AG08395 (cell line): ENCODE measurements at regions not wholly inside any gene's neighbourhood (a gene's known extent, or its start where the extent isn't known, plus 50 kb on each side); places are given as distances from the start of the nearest gene placed in this dataset.
A peak's percentile ranks its signal among the peaks of the same experiment; 100 is the strongest.
"Not testable (repeated sequence)": the region's sequence is repeated elsewhere in the genome, so short reads cannot be mapped to it uniquely, and the experiment has no call there.

Experiments
- DNase-seq: peaks from one replicate; pipeline ENCODE4 v3.0.0; 2012; ENCODE audit warnings: mixed read lengths, low spot score

DNA sequence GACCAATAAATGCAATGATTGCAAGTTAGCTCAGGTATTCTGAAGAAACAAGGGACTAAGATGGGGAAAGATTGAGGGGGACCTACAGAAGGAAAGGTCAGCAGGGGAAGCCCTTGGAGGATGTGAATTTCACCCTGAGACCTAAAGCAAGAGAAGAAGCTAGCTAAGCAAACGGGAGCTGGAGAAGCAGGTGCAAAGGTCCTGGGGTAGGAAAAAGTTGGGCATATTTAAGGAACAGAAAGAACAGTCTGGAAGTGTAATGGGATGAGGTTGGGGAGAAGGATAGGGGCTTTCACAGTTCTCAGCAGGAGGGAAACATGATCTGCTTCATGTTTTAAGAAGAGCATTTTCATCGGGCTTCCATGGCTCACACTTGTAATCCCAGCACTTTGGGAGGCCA lies 89.7 kb upstream of the SLC45A1 start:
- DNase-seq = no peak

DNA sequence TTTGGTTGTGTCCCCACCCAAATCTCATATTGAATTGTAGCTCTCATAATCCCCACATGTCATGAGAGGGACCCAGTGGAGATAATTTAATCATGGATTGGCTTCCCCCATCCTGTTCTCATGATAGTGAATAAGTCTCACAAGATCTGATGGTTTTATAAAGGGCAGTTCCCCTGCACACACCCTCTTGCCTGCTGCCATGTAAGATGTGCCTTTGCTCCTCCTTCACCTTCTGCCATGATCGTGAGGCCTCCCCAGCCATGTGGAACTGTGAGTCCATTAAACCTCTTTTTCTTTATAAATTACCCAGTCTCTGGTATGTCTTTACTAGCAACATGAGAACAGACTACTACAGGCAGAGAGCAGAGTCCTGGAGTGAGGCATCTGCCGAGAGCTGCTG lies 90.2 kb upstream of the SLC45A1 start:
- not testable (repeated sequence) for DNase-seq

DNA sequence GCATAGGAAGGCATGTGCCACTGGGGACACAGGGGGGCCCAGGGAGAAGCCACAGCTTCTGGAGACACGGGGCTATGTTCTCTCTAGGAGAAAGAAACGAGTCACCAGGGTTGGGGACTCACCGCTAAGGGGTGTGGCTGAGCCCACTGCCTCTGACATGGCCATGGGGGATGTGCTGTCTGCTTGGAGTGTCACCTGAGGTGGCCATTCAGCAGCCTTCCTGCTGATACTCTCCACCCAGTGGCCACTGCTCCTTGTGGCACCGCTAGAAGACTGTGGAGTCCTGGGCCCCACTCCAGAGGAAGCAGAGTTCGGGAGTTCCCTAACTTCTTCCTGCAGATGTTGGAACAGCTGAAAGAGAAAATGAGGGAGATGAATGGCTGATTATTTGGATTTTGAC lies 91.2 kb upstream of the SLC45A1 start:
- DNase-seq = no peak

DNA sequence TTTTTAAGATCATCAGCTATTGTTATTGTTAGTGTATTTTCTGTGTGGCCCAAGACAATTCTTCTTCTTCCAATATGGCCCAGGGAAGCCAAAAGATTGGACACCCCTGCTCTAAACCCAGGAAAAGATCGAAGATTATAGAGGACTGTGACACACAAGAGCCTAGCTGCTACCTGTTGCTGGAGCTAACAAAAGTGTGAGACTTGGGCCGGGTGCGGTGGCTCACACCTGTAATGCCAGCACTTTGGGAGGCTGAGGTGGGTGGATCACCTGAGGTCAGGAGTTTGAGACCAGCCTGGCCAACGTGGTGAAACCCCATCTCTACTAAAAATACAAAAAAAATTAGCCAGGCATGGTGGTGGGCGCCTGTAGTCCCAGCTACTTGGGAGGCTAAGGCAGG lies 91.9 kb upstream of the SLC45A1 start:
- not testable (repeated sequence) for DNase-seq

DNA sequence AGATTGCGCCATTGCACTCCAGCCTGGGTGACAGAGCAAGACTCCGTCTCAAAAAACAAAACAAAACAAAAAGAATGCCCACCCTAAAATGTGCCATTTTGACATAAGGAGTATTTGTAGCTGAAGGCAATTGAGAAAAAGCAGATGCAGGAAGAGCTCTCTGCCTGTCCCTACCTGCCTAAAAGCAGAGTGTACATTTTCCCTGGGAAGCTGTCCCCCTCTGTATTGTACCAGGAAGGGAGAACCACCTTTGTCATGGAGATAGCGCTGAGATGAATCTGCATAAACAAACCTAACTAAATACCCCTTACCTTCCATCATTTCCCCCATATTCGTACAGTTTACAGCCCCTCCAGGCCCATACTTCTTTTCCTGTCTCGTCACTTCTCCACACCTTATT lies 94.4 kb upstream of the SLC45A1 start:
- no peak for DNase-seq

DNA sequence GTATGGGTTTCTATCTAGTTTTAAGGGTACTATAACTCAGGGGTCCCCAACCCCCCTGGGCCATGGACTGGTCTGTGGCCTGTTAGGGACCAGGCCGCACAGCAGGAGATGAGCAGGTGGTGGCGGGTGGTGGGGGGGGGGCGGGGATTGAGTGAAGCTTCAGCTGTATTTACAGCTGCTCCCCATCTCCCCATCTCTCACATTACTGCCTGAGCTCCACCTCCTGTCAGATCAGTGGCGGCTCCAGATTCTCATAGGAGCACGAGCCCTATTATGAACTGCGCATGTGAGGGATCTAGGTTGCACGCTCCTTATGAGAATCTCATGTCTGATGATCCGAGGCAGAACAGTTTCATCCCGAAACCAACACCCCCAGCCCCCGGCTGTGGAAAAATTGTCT lies 95.1 kb upstream of the SLC45A1 start:
- no peak for DNase-seq

DNA sequence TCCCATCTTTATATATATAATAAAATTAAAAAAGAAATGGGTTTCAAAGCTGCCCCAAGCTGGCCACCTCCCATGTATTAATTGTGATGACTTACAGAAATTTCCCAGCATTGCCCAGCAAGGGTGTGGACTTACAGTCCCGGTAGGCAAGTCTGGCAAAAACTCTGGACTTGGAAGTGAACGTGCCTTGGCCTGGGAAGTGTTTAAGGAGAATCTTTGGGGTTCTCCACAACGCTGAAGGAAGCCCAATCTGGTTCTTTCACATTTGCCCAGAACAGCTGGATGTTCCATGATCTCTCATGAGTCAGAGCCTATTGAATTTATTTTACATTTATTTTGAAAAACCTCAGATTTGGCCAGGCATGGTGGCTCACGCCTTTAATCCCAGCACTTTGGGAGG lies 98.4 kb upstream of the SLC45A1 start:
- DNase-seq = no peak

DNA sequence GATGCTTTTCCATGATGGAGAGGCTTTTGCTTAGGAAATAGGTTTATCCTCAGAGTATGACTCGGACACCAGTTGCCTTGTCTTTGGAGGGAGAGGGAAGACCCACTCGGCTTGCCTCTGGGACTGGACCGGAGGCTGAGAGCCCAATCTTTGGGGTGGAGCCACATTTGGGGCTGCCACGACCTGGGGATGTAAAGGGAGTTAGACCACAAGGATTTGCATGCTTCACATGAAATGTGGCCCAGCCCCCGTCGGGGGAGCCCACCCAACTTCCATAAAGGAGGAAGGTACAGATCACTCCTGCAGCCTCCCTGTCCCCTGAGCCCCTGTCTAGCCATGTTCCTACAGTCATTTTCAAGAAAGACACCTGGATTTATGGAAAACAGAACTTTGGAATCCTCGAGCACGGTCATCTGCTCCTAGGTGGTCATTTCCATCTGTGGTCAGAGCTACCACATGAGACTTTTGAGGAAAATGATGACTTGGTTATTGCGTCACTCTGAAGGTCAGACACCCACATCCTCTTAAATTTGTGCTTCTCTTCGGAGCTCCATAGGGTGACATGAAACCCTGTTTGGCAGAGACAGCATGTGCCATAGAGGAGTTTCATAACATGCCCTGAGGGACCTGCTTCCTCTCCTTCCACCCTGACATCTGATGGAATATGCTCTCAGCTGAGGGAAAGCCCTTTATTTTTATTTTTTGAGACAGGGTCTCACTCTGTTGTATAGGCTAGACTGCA lies 99.4 kb upstream of the SLC45A1 start:
- no peak for DNase-seq

DNA sequence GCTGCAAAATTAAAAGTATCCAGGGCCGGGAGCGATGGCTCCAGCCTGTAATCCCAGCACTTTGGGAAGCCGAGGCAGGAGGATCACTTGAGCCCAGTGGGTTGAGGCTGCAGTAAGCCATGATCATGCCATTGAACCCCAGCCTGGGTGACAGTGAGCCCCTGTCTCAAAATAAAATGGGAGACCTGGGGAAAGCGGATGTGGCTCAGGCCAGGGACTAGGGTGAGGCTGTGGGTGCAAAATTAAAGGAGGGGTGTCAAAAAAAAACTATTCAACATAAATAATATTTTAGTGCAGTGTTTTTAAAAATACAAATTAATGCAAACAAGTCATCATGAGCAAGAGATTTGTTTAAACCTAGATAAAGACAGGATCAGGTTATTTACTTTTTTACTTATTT lies 100.1 kb upstream of the SLC45A1 start:
- DNase-seq = no peak

DNA sequence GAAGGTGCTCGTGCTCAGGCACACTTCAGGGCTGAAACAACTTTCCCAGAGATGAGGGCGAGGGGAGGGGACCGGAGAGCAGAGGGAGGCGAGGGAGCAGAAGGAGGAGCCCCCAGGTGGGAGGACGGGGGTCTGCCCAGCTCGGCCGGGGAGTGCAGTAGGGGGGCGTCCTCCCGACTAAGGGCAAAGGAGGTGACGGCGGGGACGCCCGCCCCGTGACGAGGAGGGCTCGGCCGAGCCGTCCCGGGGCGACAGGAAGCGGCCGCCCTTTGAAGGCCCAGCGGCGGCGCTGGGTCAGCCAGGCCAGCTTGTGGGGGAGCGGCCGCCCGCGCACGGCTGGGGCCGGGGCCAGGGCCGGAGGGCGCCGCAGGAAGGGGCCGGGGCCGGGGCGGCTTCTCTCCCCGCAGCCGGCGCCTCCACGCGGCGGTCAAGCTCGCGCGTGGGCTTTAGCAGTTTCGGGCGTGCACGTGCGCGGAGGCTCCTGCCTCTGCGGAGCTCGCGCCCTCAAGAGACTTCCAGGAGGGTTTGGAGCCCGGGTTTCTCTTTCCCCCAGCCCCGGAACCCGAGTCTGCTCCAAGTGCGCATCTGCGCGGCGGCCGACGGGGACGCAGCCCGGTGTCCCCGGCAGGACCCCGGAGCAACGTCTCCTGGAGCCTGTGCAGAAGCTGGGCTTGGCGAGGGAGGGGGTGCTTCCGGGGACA lies 100.8 kb upstream of the SLC45A1 start:
- DNase-seq = no peak

DNA sequence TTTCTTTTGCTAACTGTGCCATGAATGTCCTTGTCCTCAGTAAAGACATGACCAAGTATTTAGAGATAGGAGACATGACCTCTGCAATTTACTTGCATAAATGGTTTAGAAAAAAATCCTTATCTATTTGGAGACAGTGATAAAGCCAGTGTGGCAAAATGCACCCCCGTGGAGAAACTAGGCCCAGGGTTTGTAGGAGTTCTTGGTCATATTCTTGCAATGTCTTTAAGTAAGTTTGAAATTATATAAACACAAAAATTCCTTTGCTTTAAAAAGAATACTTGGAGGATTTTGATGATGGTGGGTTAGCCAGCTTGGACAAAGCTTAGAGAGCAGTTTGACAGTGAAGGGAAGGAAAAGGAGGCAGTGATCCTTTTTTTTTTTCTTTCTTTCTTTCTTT lies 101.9 kb upstream of the SLC45A1 start:
- no peak for DNase-seq

DNA sequence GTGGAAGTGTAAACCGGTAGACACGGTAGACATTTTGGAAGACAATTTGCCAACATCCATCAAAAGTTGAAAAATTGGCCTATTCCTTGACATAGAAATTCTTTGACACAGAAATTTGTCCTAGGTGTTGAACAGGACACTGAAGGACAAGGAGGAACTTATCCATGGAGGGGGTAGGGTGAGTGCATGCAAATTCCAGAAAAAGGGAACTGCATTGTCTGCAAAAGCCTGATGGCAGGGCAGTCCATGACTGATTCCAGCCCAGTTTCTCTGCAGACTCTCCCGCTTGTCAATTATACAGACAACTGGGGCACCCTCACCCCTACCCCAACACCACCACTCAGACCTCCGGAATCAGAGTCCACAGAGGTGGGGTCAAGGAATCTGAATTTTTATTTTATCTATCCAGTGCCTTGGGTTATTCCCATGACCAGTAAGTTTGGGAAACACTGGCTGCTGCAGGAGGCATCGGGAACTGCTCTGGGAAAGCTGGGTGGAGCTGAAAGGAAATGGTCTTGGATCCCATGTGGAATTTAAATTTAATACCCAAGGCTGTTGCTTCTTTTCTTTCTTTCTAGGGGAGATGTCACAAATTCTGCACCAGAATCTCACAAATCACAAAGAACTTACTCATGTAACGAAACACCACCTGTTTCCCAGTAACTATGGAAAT lies 103.3 kb upstream of the SLC45A1 start:
- no peak for DNase-seq

DNA sequence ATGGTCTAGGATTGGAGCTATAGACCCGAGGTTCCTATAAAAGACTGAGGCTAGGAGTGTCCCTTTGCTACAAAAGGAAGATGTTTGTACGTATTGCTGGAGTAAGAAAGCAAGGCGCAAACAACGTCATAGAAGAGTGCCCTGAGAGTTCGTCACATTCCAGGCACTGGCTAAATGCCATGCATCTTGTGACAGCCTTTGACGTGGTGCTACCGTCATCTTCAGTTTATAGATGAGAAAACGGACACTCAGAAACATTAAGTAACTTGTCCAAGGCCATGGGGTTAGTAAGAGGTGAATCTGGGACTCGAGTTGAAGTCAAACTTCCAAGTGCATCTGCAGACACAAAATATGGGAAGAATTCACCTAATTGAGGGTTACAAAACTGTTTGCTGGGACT lies 104.2 kb upstream of the SLC45A1 start:
- DNase-seq = no peak

DNA sequence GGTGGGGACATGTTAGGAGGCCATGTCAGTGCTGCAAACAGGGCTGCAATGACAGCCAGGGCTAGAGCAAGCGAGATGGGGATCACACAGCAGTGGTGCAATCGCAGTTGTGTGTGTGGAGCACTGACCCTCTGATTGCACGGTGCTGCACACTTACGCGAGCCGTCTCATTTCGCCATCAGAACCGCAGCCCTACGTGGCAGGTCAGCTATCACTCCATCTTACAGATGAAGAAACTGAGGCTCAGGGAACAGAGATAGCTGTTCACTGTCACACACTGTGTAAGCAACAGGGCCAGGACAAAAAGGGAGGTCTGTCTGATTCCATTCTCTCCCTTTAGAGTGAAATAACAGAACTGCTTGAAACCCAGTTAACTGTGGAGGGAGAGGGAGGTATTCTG lies 104.8 kb upstream of the SLC45A1 start:
- DNase-seq = no peak

DNA sequence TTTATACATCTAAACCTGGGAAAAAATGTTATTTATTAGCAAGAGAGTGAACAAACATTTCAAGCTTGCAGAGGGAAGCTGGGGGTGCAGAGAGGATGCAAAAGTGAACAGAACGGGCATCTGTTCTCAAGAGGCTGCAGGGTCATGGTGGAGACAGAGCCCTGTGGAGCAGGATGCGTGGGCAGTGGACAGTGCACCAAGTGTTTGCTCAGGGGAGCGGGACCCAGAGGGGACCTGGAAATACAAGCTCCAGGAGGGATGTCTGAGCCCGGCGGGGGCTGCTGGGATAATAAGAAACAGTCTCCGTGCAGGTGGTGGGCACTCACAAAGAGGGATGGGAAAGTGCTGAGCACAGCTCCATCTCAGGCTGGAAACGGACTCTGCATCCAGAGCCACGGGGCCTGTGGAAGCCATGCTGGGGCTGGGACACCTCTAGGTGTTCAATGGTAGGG lies 105.3 kb upstream of the SLC45A1 start:
- DNase-seq = no peak

DNA sequence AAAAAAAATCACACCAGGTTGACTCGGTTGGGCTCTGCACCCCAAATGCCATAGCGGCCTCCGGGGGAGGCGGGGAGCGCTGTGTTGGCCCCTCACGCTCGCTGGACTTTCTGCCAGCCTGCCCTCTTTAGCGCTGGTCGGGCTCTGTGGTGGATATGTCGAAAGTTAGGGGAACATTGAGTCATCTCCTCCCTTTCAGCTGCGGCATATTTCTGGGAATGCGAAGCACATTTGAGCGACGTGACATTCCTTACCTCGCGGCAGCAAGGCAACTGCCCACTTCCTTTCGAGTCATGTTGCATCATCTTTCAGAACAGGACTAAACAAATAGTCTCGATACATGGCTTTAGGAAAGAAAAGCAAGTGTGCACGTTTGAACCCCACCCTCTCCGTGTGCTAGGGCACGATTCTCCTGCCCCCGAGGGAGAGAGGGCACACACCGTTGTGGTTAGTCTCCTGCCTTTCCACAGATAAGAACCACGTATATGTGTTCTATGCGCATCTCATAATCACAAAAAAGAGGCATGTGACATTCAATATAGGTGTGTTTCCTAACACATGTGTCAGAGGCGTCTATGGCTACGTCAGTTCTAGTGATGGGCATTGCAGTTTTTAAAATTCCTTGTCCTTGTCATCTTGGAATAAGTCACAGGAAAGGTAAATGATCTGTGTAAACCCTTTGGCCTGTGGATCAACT lies 105.9 kb upstream of the SLC45A1 start:
- peak; percentile 92 for DNase-seq

DNA sequence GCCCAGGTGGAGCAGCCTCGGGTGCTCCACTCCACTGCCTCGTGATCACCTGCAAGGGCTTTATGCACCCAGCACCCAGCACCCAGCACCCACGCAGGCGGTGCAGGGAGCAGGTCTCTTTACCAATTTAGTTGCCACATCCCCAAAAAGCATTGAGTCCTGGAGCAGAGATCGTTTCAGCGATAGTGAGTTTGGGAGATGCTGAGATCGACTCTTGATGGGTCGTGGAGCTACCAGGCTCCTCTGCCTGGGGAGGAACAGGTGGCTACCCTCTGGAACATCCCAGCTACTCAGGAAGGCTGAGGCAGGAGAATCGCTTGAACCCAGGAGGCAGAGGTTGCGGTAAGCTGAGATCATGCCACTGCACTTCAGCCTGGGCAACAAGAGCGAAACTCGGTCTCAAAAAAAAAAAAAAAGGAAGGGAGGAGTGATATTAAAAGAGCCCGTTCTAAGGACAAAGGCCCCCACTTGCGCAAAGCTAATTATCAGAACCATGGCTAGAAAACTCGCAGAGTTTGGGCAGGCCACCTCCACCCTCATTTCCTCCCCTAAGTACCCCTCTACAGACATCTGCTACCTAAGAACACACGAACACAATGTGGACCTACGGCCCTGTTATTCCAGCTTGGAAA lies 106.5 kb upstream of the SLC45A1 start:
- DNase-seq = no peak

DNA sequence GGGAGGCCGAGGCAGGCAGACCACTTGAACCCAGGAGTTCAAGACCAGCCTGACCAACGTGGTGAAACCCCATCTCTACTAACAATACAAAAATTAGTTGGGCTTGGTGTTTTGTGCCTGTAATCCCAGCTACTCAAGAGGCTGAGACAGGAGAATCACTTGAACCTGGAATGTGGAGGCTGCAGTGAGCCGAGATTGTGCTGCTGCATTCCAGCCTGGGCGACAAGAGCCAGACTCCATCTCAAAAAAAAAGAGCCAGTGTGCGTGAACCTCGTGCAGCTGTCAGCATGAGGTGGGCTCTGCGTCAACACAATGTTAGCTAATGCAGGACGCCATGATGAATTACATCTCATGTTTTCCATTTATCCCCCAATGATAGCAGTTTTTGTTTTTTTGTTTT lies 110.7 kb upstream of the SLC45A1 start:
- DNase-seq = no peak

DNA sequence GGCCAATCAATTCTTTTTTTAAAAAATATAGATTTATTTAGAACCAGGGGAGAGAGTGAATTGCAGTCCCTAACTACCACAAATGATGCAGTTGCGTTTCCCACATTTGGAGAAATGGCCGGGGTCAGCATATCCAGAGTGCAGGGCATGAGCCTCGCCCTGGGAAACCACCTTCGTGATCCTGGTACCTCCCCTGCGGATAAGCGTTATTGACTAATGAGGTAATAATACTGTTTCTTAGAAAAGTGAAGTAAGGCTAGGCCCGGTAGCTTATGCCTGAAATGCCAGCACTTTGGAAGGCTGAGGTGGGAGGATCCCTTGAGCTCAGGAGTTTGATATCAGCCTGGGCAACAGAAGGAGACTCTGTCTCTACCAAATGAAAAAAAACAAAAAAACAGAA lies 111.5 kb upstream of the SLC45A1 start:
- no peak for DNase-seq

DNA sequence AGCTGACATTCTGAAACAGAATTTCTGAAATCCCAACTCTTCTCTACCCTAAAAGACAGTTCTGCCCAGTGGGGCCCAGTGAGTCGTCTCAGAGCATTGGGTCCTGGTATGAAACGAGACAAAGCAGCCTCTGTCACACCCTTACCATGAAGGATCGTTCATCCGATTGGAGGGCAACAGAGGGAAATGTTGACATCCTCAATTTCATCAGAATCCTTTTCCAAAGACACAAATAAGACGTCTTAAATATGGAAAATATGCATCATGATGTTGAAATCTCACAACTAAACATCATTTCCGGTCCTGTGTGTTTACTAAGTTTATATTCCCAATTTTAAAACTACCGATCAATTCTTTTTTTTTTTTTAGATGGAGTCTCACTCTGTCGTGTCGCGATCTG lies 112.1 kb upstream of the SLC45A1 start:
- no peak for DNase-seq

DNA sequence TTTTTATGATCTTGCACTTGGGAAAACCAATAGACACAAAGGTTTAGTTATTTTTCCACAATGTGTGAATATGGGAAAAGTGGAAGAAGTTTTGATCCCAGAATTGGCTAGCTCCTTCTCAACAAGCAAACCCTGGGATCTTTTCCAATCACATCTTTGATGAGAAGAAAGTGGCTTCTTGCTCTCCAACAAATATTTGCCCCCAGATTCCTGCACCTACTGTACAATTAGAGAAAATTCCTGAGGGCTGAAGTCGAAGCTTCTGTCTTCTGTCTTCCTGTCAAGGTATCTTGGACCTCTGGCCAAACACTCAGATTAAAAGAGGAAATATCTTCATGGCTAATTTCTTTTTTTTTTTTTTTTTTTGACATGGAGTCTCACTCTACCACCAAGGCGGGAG lies 113.1 kb upstream of the SLC45A1 start:
- no peak for DNase-seq

DNA sequence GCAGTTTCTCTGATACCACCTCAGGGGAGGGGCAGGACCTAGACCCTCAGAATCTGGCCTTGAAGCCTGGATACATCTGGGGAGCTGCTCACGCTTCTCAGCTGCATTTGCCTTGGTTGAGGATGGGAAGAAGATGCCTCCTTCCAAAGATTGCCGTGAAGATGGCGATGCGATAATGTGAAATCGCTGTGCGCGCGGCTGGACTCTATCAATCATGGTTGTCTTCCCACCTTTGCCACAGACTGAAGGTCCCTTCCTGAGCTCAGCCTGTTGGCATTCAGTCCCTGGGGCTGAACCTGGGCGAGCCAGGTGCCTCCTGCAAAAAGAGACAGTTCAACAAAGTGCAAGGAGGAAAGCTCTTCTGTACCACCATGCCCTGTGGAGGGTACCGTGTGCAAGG lies 114.4 kb upstream of the SLC45A1 start:
- DNase-seq = no peak
